Stimulated activated naive CD8-positive, alpha-beta T cell treated with anti-CD3 and anti-CD28 coated beads, Interleukin-15, Interleukin-2, amounts not matched to agents 100 U/mL and 50 U/mL, for 24 hours (primary cell): ENCODE measurements at regions not wholly inside any gene's neighbourhood (a gene's known extent, or its start where the extent isn't known, plus 50 kb on each side); places are given as distances from the start of the nearest gene placed in this dataset.

Experiments
- ATAC-seq: fragments of 150-1000 bp; cut with Tn5 transposase; one replicate; pipeline ENCODE4 v1.10.0; 2021
- DNase-seq: peaks from one replicate; pipeline ENCODE4 v3.0.0; 2021

DNA sequence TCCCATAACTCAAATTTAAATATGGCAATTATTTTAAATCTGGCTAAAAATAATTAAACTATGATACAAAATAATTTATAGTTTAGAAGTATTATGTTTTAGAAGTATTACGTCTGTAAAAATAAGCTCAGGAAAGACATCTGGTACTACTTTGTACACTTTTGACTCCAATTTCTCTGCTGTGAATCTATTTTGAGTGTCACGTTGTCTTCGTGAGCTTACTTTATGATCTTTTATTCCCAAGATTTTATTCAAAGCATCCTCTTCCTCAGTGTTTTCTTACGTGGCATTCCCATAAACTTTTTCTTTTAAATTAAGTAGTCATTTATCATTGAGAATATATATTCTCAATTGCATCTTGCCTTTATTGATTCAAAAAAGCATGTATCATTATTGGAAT, 223.3 kb upstream of the KCNJ16 start:
- no peak for DNase-seq
- ATAC-seq: no peak

DNA sequence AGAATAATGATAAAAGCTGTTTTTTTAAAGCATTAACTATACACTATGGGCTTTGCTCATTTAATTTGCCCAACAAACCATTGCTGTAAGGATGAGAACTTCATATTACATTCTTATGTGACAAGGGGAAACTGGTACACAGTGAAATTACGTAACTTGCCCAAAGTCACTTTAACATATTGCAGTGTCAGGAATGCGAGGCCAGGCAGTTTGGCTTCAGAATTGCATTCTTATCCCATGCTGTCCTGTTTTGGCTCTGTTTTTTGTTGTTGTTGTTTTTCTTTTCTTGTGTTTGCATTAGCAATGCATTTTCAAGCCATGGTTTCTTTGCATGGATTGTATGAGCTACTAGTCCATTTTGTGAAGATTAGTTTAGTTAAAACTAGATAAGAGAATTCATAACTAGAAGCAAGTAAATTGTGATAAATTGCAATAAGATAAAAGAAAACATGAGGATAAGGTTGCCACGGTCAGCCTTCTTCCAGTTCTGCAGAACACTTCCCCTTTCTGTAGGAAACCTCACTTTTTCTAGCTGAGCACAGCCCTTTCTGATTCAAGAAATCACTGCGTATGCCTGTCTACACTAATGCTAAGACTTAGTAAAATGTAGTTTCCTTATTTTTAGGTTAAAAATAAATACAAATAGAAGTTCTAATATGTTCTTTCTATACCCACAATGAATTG, 221.3 kb upstream of the KCNJ16 start:
- ATAC-seq: no peak
- no peak for DNase-seq

DNA sequence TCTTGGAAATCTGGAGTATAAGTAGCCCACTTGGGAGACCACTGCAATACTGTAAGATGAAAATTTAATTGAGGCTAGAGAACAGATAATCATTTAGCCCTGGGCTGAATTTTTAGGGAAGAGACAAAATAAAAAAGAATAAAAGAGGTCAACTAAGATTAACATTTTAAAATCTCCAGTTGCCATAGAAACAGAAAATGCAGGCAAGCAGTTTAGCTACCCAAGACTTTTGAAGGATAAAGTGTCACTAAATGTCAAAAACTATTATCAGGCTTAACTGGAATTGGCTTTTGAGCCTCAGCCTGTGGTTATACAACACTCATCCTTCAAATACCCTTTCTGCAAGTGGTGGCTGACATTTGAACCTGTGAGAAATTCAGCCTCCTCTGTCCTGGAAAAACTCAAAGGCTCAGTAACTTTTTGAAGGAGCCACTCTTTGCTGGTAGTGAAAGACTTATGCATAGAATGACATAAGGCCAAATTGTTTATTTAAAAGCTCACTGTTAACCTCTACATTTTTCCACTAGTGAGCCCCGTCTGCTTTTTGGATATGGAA, 220.7 kb upstream of the KCNJ16 start:
- DNase-seq (no peak), ATAC-seq (no peak)

DNA sequence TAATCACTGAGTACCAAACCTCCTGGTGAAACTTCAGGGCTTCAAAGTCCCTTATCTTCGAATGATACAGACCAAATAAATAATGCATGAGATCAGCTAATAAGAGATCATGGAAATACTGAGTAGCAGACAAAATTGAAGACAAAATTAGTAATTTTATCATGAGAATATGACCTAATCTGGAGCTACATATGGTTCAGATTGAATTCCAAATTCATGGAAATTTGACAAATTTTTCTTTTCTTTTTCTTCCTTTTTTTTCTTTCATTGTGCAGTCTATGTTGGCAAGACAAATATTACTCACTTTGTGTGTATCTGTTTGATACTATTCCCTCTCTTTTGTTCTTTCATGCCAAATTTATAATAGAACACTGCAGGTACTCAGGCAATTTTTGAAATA, 218.1 kb upstream of the KCNJ16 start:
- no peak for DNase-seq
- no peak for ATAC-seq

DNA sequence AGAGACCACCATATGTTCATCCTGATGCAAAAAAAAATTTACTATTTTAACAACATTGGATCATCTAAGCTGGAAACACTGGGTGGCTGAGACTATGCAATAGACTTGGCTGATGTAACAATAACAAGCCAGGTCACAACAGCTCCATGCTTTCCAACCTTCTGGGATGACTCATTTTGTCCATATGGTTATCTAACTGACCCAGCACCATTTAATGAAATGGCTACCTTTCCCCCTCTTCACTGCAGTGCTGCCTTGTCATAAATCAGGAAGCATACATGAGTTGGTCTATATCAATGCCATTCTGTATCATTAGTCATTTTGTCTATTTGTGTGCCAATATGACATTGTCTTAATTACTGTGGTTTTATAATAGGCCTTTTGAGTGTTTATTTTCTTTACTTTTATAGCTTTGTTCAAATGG, 217.6 kb upstream of the KCNJ16 start:
- ATAC-seq (no peak), DNase-seq (no peak)

DNA sequence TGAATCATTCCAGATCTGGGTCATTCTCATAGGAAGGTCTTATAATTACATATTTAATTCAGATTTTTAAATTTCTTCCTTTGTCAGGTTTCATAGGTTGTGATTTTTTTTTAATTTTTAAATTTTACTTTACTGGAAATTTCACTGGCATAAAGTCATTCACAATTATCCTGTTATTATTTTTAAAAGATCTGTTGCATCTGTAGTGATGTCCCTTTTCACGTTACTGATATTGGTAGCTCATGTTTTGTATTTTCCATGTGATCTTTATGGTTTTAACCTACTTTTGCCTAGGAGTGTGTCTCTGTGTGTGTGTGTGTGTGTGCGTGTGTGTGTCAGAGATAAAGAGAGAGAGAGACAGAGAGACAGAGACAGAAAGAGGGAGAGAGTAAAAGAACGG, 216.6 kb upstream of the KCNJ16 start:
- ATAC-seq (no peak), DNase-seq (no peak)

DNA sequence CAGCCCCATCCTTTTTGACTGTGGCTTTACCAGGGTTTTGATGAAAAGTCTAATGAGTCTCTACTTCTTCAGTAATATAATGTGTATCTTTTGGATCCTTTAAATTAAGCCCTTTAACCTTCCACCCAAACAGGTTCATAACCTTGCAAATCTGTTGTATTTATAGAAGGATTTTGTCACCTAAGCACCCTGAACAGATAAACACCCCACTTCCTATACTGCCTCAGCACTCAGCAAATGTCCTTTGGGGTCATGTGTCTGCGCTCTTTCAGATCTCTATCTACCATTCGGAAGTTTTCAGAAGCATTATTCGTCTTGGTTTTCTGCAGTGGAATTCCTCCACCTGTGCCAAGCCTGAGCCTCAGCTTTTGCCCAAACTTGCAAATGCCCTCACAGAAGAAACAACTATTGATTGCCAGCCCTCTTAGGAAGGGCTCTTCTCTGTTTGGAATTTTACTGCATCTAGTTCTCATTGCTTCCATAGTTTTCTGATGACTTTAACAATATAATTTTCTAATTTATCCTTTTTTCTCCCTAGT, 214.8 kb upstream of the KCNJ16 start:
- DNase-seq (no peak), ATAC-seq (no peak)

DNA sequence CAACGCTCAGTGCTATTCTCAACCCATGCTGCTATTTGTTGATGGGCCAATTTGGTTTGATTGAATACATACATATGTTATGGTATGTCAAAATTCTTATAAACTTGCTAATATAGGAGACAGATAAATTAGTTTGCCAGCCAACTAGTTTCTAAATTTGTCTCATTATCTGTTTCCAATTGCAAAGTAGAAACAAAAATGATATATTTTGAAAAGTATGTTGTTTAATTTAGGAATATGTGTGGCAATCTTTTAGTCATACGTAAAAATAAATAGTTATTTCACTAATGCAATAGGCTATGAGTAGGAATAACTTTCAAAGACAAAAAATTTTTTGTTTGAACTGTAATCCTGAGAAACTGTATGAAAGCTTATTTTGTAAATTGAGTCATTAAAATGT, 210.6 kb upstream of the KCNJ16 start:
- DNase-seq (no peak), ATAC-seq (no peak)

DNA sequence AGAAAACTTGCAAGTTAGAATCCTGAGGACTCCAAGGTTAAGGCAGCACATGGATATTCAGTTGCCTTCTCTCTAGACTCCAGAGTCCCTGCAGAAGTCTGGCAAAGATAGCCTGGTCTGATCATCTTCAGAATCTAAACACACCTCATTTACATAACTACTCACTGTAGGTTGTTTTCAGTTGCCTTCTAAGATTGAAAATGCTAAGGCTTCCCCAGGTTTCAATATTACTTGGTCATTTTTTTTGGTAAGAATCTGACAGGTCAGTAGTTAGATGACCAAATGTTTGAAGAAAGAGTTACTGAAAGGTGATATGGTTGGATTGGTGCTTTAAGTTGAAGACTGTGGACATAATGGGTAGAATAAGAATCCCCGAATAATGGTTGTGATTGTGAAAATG, 205.4 kb upstream of the KCNJ16 start:
- no peak for ATAC-seq

DNA sequence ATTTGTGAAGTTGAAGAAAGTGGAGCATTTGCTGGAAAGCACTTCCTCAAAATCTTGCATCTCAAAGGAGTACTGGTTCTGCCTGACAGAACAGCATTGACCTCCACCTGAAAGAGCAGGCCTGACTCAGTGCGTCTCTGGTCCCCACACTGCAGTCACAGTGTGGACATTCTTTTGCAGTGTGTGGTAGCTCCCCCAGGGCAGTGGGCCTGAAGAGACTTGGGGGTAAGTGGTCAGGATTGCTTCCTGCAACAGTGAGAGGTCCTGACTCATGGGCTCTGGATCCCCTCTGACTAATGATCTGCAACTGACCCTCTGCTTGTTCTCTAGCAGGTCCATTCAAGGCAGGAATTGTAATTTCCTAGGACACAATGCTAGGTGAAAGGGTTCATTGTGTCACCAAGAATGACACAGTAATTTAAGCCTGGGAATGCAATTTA, 204.9 kb upstream of the KCNJ16 start:
- ATAC-seq (no peak), DNase-seq (no peak)

More for the DNA sequence above, 205.4 kb upstream of the KCNJ16 start:
- DNase-seq: no peak

DNA sequence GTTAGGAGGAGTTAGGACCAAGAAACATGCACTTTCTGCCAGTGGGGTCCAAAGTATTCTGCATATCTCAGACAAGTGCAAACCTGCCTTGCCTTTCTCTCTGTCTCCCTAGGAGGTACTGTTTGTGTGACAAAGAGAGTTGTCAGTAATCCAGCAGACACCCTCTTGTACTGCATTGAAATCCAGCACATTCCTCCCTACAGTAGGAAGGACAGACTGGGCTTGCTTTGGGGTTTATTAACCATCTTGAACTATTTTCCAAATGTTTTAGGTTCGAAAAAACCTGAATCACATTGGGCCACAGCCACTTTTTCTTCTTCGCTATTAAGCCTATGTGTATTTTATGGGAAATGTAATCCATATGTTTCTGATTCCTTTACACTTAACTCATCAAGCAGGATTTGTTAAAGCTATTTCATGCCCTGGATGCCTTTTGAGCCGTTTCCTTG, 204.2 kb upstream of the KCNJ16 start:
- no peak for ATAC-seq
- DNase-seq: no peak

DNA sequence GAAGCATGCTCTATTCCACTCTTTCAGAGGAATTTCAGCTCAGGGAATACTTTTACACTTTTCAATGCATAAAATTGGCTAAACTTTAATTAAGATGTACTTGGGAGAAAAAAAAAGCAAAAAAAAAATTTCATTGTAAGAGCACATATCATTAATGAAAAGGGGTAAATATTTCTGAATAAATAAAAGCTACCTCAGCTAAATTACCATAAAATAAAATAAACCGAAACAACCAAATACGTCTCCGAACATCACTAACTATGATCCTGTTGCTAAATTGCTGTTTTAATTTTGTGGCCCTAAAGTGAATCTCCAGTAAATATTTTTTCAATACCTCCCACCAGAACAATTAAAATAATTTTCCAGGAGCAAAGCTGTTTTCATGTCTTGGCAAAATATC, 203.7 kb upstream of the KCNJ16 start:
- ATAC-seq (no peak), DNase-seq (no peak)

DNA sequence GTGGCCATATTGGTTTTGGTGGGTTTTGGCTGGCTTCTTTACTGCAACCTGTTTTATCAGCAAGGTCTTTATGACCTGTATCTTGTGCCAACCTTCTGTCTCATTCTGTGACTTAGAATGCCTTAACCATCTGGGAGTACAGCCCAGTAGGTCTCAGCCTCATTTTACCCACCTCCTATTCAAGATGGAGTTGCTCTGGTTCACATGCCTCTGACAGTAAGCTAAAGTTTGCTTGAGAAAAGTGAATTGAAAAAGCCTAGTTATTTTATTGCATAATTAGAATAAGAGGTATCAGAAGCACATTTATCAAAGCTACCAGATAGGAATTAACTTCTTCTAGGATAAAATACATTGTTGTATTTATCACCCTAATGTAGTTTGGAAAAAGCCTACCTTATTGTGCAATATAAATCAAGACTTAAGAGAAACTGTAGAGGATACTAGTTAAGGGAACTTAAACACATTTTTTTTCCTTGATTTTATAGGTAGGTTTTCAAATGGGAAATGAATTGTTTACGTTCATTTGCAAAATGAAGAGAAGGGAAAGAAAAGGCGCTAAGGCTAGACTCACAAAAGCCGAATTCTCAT, 202.3 kb upstream of the KCNJ16 start:
- ATAC-seq (no peak), DNase-seq (no peak)

DNA sequence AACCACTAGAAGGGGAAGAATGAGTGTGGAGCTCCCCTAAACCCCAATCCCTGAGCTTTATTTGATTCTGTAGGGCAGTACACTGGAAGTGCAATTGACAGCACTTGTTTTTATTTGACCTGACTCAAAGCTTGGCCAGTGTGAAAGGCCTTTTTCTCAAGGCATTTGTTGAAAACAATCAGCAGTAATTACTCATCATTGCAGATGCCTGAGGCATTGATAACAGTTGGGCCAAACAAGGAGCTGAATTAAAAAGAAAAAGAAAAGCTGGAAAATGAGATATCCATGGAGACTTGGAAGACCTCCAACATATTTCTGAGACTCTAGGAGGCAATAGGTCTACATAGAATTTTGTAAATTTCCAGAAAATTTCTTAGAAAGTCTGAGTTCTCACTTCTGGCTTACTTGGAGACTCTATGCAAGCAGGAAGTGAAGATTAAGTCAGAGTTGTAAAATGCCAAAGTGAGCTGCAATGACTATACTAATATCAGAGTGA, 200.8 kb upstream of the KCNJ16 start:
- ATAC-seq (no peak), DNase-seq (no peak)

DNA sequence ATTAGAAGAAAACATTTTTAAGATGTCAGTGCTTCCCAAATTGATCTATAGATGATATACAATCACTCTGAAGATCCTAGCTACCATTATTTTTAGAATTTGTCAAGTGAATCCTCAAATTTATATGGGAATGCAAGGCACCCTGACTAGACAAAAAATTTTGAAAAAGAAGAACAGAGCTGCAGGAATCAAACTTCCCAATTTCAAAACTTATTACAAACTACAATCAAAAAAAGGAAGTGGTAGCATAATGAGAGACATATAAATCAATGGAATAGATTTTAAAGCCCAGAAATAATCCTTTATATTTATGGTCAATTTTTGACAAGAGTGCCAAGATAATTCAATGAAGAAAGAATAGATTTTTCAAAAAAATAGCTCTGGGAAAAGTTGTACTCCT, 198.3 kb upstream of the KCNJ16 start:
- no peak for ATAC-seq
- DNase-seq: no peak

DNA sequence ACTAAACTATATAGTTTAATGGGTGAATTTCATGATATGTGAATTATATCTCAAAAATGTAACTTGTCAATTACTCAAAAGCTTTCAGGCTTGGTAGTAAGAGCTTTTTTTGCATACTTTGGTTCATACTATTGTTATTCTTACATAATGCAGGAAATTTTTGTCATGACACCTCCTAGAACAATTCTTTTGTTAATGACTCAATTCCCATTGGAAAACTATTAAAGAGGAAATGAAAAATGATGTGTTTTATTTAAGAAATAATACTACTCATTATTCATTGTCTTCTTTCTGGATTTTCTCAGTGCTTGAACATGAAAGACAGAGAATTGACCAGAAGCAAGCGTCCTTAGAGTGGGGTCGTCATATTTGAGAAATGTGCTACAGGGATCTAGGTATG, 196.4 kb upstream of the KCNJ16 start:
- ATAC-seq: no peak
- no peak for DNase-seq

DNA sequence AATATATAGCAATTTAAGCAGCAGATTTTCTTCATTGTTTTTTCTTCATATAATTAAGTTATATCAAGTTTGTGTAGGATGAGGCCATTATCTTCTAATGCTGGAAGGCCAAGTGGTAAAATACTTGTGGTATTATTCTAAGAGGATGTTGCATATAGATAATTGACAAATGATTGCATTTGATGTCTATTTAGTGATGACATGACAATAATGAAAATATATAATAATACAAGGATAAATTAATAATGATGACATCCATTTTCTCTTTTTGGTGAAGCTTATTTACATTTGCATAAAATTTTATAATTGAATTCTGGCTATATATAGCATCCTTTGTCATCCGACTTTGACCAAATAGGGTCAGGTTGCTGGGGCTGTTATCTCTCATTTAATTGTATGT, 195.4 kb upstream of the KCNJ16 start:
- no peak for DNase-seq
- no peak for ATAC-seq

DNA sequence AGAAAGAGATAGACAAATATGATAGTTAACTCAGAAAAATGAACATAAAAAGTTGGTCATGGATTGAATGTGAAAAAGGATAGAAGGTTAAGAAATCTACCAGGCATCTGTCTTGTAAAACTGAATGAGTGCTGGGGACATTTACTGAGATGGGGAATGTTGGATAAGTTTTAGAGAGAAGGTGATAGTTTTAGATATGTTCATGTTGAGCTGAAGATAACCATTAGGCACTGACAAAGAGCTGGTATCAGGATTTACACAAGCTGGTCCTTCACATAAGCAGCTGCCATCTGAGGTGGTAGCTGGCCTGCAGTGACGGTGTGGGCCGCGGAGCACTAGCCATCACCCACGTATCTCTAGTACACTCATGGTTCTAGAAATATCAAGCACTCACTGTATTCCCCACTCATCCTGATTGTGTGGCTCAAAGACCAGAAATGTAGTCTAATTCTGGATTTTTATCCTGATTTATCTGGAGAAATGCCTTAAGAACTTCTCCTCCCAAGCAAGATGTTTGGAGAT, 194.4 kb upstream of the KCNJ16 start:
- ATAC-seq (no peak), DNase-seq (no peak)

DNA sequence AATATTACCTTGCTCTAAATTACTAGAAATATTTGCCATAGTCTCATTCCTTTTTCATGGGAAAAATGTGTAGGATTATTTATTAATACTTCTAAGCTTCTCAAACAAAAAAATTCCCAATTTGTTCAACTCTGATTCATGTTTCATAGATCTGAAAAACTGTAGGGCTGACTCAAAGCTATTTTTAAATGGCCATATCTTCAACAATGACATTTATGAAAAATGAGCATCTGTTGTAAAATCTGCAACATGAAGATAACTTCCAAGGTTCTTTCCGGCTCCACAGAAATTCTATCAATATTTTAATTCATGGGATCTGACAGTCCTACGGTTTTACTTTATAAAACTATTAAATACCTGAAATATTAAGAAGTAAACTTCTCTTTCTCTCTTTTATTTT, 192.7 kb upstream of the KCNJ16 start:
- ATAC-seq (no peak), DNase-seq (no peak)

DNA sequence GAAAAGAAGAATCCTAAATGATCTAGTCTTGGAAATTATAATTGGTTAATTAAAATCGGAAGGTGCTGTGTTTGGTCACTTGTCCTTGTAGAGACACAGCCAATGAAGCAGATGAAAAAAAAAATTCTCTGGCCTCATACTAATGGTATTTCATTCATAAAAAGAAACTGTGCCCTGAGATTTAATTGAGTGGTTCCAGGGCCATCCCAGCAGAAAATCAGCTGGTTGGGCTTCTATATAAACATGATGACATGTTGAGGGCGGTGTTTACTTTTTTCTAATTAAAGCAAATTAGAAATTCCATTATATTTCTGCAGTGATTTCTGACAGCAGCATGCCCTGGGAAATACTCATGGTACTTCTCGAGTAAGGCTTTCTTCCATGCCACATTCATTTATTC, 191.9 kb upstream of the KCNJ16 start:
- no peak for ATAC-seq
- no peak for DNase-seq

DNA sequence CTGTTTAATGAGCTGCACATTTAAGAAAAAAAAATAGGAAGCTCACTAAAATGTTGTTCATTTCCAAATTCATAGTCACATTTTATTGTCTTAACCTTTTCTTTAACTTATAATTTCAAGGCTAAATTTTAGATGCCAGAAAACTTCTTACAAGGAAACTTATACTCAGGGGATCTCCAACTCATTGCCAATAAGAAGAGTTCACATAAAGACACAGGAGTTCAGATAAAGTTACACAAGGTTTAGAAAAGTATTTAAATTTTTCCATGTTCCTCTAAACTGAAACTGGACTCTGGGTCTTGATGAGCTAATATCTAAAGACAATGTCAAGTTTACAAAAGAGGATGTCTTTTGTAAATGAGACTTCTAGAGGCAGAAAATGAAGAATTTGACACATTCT, 190.7 kb upstream of the KCNJ16 start:
- no peak for ATAC-seq
- DNase-seq: no peak

DNA sequence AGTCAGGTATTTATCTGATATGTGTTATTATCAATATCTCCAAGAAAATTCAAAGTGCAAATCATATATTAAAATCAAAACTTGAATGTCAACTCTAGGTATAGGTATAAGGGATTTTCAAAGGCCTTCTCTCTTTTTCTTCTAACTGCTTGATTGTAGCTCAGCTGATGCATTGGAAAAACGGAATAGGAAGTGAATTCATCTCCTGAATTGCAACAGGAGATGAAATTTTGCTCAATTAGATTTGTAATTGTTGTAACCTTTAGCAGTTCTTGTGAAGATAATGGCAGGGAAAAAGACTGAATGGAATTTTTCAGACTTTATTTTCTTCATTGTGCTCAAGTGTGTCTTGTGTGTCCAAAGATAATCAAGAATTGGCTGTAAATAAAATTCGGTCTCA, 190.2 kb upstream of the KCNJ16 start:
- DNase-seq: no peak
- no peak for ATAC-seq

DNA sequence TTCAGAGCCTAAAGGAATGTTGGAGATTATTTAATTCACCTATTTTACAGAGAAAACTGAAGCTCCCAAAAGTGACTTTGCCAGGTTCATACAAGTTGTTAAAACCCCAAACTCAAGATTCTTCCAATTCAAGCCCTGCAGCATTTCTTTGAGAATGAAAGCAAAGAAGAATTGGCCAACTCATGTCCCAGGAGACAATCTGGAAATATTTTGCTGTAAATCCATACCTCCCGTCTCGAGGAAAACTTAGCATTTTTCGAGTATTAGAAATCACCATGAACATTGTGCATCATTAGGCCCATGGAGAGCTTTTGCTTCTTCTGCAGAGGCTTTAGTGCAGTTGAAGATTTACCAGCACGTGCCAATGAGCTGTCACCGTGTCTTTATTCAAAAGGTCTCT, 176.4 kb upstream of the KCNJ16 start:
- ATAC-seq (no peak), DNase-seq (no peak)
